ENCODE measurements at regions not wholly inside any gene's neighbourhood (a gene's known extent, or its start where the extent isn't known, plus 50 kb on each side); places are given as distances from the start of the nearest gene placed in this dataset.

DNA sequence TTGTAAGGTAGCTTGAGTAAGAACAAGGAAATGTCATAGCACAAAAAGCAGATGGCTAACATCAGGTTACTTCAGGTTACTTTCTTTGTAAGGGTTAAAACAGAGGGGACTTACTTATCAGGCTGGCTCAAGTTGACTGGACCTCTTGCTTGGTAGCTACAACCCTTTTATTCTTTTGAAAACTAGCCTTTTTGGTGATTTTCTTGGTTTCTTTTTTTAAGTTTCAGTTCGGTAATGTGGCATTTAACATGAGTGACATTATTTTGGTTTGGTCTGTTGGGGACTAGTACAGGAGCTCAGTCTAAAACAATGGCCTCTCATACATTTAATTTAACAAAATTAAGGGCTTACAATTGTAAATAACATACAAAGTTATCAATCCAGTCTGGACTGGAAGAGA lies 621.4 kb downstream of the OTOL1 start:
- TF ChIP-seq, protein P1, sequence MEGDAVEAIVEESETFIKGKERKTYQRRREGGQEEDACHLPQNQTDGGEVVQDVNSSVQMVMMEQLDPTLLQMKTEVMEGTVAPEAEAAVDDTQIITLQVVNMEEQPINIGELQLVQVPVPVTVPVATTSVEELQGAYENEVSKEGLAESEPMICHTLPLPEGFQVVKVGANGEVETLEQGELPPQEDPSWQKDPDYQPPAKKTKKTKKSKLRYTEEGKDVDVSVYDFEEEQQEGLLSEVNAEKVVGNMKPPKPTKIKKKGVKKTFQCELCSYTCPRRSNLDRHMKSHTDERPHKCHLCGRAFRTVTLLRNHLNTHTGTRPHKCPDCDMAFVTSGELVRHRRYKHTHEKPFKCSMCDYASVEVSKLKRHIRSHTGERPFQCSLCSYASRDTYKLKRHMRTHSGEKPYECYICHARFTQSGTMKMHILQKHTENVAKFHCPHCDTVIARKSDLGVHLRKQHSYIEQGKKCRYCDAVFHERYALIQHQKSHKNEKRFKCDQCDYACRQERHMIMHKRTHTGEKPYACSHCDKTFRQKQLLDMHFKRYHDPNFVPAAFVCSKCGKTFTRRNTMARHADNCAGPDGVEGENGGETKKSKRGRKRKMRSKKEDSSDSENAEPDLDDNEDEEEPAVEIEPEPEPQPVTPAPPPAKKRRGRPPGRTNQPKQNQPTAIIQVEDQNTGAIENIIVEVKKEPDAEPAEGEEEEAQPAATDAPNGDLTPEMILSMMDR (IDR thresholded peaks at IDR 0.05; ENCODE audit: low read depth, low read length), result no peak
- no peak for TF ChIP-seq EZH2phosphoT487 (IDR thresholded peaks at IDR 0.05; ENCODE audit: low read depth)

Data from OCI-LY3 (cell line).